ENCODE measurements at regions not wholly inside any gene's neighbourhood (a gene's known extent, or its start where the extent isn't known, plus 50 kb on each side); places are given as distances from the start of the nearest gene placed in this dataset.
A peak's percentile ranks its signal among the peaks of the same experiment; 100 is the strongest.

GRCh38 chr5:13303445-13303844 lies 641.0 kb downstream of the DNAH5 start:
- TF ChIP-seq MAX (IDR thresholded peaks at IDR 0.05; ENCODE audit: low read depth, low read length): no peak
- no peak for TF ChIP-seq POLR2A (IDR thresholded peaks at IDR 0.05; ENCODE audit: extremely low read depth, insufficient read length)
- no peak for TF ChIP-seq MYC (IDR thresholded peaks at IDR 0.05; ENCODE audit: low read depth, low read length)
- no peak for TF ChIP-seq CTCF (IDR thresholded peaks at IDR 0.05; ENCODE audit: low read depth, low read length)
- no peak for DNase-seq (ENCODE audit: low read depth)
- no peak overlapping the region for H3K4me3 ChIP-seq (ENCODE audit: low read depth, low read length)

GRCh38 chr5:13278811-13279210 lies 665.7 kb downstream of the DNAH5 start:
- H3K4me3 ChIP-seq (ENCODE audit: low read depth, low read length): no peak overlapping the region
- DNase-seq (ENCODE audit: low read depth): no peak
- TF ChIP-seq MAX (IDR thresholded peaks at IDR 0.05; ENCODE audit: low read depth, low read length) (no peak), MYC (IDR thresholded peaks at IDR 0.05; ENCODE audit: low read depth, low read length) (no peak), CTCF (IDR thresholded peaks at IDR 0.05; ENCODE audit: low read depth, low read length) (no peak), POLR2A (IDR thresholded peaks at IDR 0.05; ENCODE audit: extremely low read depth, insufficient read length) (no peak)

- no peak for TF ChIP-seq MYC (IDR thresholded peaks at IDR 0.05; ENCODE audit: low read depth, low read length)
- TF ChIP-seq CTCF (IDR thresholded peaks at IDR 0.05; ENCODE audit: low read depth, low read length): peak; percentile 24
- peak; percentile 11 for DNase-seq (ENCODE audit: low read depth)
- no peak overlapping the region for H3K4me3 ChIP-seq (ENCODE audit: low read depth, low read length)
Observed at GRCh38 chr5:13278148-13278547, 666.3 kb downstream of the DNAH5 start.

GRCh38 chr5:13276156-13276555 lies 668.3 kb downstream of the DNAH5 start:
- TF ChIP-seq MYC (IDR thresholded peaks at IDR 0.05; ENCODE audit: low read depth, low read length) (no peak), POLR2A (IDR thresholded peaks at IDR 0.05; ENCODE audit: extremely low read depth, insufficient read length) (no peak), MAX (IDR thresholded peaks at IDR 0.05; ENCODE audit: low read depth, low read length) (no peak), CTCF (IDR thresholded peaks at IDR 0.05; ENCODE audit: low read depth, low read length) (no peak)
- no peak overlapping the region for H3K4me3 ChIP-seq (ENCODE audit: low read depth, low read length)
- DNase-seq (ENCODE audit: low read depth): no peak

GRCh38 chr5:13263701-13264100 lies 680.8 kb downstream of the DNAH5 start:
- DNase-seq (ENCODE audit: low read depth): no peak
- no peak for TF ChIP-seq POLR2A (IDR thresholded peaks at IDR 0.05; ENCODE audit: extremely low read depth, insufficient read length)
- TF ChIP-seq CTCF (IDR thresholded peaks at IDR 0.05; ENCODE audit: low read depth, low read length): no peak
- no peak for TF ChIP-seq MYC (IDR thresholded peaks at IDR 0.05; ENCODE audit: low read depth, low read length)
- TF ChIP-seq MAX (IDR thresholded peaks at IDR 0.05; ENCODE audit: low read depth, low read length): no peak

GRCh38 chr5:13253111-13253510 lies 691.4 kb downstream of the DNAH5 start:
- TF ChIP-seq MAX (IDR thresholded peaks at IDR 0.05; ENCODE audit: low read depth, low read length): no peak
- no peak for TF ChIP-seq MYC (IDR thresholded peaks at IDR 0.05; ENCODE audit: low read depth, low read length)
- TF ChIP-seq POLR2A (IDR thresholded peaks at IDR 0.05; ENCODE audit: extremely low read depth, insufficient read length): no peak
- no peak for TF ChIP-seq CTCF (IDR thresholded peaks at IDR 0.05; ENCODE audit: low read depth, low read length)
- DNase-seq (ENCODE audit: low read depth): no peak
- no peak overlapping the region for H3K4me3 ChIP-seq (ENCODE audit: low read depth, low read length)

More at GRCh38 chr5:13263701-13264100, 680.8 kb downstream of the DNAH5 start:
- H3K4me3 ChIP-seq (ENCODE audit: low read depth, low read length): no peak overlapping the region
